ENCODE measurements at regions not wholly inside any gene's neighbourhood (a gene's known extent, or its start where the extent isn't known, plus 50 kb on each side); places are given as distances from the start of the nearest gene placed in this dataset.

DNA sequence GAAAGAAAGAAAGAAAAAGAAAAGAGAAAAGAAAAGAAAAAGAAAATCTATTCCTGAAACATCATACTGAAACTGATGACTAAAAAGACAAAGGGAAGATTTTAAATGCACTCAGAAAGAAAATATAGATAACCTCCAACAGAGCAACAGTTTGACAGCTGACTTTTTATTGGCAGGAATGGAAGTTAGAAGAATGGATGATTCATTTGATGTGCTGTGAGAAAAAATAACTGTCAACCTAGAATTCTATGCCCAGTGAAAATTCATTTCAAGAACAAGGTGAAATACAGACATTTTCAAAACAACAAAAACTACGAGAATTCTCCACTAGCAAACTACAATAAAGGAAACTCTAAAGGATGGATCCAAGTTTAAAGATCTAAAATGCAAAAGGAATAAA, 50.5 kb upstream of the HSPA12A start:
- peaks cover 10% of the 10 kb centered on the region for H3K27me3 ChIP-seq (replicated peaks; ENCODE audit: control insufficient read depth, insufficient read depth, low read length)
- no peak for DNase-seq (ENCODE audit: low read depth)
- peaks cover 1% of the 10 kb centered on the region for H3K4me1 ChIP-seq (ENCODE audit: control insufficient read depth, insufficient read depth, low read length)
- no peaks in the 10 kb centered on the region for H3K36me3 ChIP-seq (ENCODE audit: control insufficient read depth, insufficient read depth, low read length, severe bottlenecking)
- H3K9me3 ChIP-seq (ENCODE audit: control insufficient read depth, low read length): peaks cover 6% of the 10 kb centered on the region
- no peak overlapping the region for H3K4me3 ChIP-seq (ENCODE audit: low read length)
- H3K9ac ChIP-seq (ENCODE audit: low read length): no peak overlapping the region

DNA sequence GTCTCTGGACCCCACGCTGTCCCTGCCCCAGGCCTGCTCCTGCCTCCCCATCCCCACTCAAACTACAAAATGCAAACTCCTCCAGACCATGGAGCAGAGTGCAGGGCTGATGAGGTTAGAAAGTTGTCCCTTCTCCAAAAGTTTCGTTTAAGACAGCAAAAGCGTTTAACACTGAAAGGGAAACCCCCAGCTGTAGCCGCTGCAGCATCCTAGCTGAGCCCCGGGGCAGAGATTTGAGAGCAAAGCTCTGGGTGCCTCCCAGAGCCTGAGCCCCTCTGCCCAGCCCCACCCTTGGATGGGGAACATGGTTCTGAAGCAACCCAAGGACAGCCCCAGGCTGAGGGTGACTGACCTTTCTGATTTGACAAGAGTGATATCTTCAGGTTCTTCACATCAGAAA, 52.8 kb upstream of the ENO4 start:
- H3K27me3 ChIP-seq (replicated peaks; ENCODE audit: control insufficient read depth, insufficient read depth, low read length): peaks cover 29% of the 10 kb centered on the region

DNA sequence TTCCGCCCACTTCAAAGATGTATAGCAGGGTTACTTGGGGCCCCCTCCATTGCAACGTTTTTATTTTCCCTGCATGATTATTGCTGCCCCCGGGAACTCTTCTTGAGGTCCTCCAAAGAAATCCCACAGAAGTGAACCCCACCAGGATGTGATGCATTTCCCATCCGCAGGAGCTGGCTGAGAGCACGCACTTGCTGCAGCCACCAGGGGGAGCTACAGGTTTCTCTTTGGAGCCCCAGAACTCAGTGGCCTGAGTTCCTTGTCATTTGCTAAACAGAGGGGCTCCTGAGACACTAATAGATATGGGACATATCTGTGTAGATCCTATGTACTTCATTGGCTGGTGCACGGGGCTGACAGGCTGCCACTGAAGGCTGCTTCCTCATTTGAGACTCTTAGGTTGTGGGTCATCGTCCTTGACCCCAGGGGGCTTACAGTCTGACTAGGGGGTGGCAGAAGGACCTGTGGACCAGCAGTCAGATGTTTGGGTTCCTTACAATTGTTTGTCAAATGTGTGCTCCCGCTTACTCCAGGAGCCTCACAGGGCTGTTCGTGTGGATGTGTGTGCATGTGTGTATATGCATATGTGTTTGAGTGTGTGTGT, 52.3 kb upstream of the ENO4 start:
- Histone ChIP-seq H3K9me3 (ENCODE audit: control insufficient read depth, low read length) (peaks cover 6% of the 10 kb centered on the region), H3K4me1 (ENCODE audit: control insufficient read depth, insufficient read depth, low read length) (no peaks in the 10 kb centered on the region)
- DNase-seq (ENCODE audit: low read depth): peak; percentile 91

More for the DNA sequence above, 52.8 kb upstream of the ENO4 start:
- Histone ChIP-seq H3K9ac (ENCODE audit: low read length) (no peak overlapping the region), H3K9me3 (ENCODE audit: control insufficient read depth, low read length) (peaks cover 6% of the 10 kb centered on the region), H3K4me3 (ENCODE audit: low read length) (no peak overlapping the region), H3K36me3 (ENCODE audit: control insufficient read depth, insufficient read depth, low read length, severe bottlenecking) (no peaks in the 10 kb centered on the region), H3K4me1 (ENCODE audit: control insufficient read depth, insufficient read depth, low read length) (no peaks in the 10 kb centered on the region)
- DNase-seq (ENCODE audit: low read depth): no peak

DNA sequence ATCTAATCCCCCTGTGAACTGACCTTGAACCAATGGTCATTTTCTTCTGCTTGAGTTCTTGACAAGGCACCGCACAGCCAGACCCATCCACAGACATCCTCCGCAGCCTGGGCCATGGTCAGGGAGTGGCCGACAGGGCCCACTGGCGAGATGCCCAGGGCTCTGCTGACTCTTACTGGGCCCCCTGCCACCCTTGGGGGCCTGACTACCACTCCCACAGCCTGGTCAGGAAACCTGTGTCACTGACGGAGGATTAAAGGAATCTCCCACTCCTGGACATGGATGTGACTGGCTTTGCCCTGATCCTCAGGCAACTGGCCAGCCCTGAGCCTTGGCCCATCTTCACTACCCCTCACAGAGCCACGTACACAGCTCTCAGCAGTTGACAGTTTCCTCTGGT, 50.4 kb upstream of the ENO4 start:
- Histone ChIP-seq H3K4me1 (ENCODE audit: control insufficient read depth, insufficient read depth, low read length) (no peaks in the 10 kb centered on the region), H3K27me3 (replicated peaks; ENCODE audit: control insufficient read depth, insufficient read depth, low read length) (peaks cover 37% of the 10 kb centered on the region), H3K9ac (ENCODE audit: low read length) (no peak overlapping the region), H3K9me3 (ENCODE audit: control insufficient read depth, low read length) (no peaks in the 10 kb centered on the region), H3K36me3 (ENCODE audit: control insufficient read depth, insufficient read depth, low read length, severe bottlenecking) (no peaks in the 10 kb centered on the region), H3K4me3 (ENCODE audit: low read length) (no peak overlapping the region)
- DNase-seq (ENCODE audit: low read depth): no peak

More for the DNA sequence above, 52.3 kb upstream of the ENO4 start:
- peaks cover 32% of the 10 kb centered on the region for H3K27me3 ChIP-seq (replicated peaks; ENCODE audit: control insufficient read depth, insufficient read depth, low read length)
- H3K36me3 ChIP-seq (ENCODE audit: control insufficient read depth, insufficient read depth, low read length, severe bottlenecking): no peaks in the 10 kb centered on the region
- no peak overlapping the region for H3K4me3 ChIP-seq (ENCODE audit: low read length)
- no peak overlapping the region for H3K9ac ChIP-seq (ENCODE audit: low read length)

All from adipocyte (in vitro differentiated cells).